ENCODE measurements at regions not wholly inside any gene's neighbourhood (a gene's known extent, or its start where the extent isn't known, plus 50 kb on each side); places are given as distances from the start of the nearest gene placed in this dataset.

- TF ChIP-seq CTCF (IDR thresholded peaks at IDR 0.05; ENCODE audit: insufficient read depth, low read length) (no peak), REST (IDR thresholded peaks at IDR 0.05; ENCODE audit: insufficient replicate concordance, low read depth) (no peak)
Measured at GRCh38 chr9:14369011-14369410, 55.1 kb upstream of the NFIB start.

All from HL-60 (cell line).